IPS DF 4.7 (cell line): ENCODE measurements at regions not wholly inside any gene's neighbourhood (a gene's known extent, or its start where the extent isn't known, plus 50 kb on each side); places are given as distances from the start of the nearest gene placed in this dataset.
"Not testable (repeated sequence)": the region's sequence is repeated elsewhere in the genome, so short reads cannot be mapped to it uniquely, and the experiment has no call there.

Source experiments
- DNase-seq: peaks from one replicate; pipeline ENCODE4 v3.0.0-alpha.2; 2013; ENCODE audit warnings: low spot score; ENCODE audit errors: extremely low read depth

DNA sequence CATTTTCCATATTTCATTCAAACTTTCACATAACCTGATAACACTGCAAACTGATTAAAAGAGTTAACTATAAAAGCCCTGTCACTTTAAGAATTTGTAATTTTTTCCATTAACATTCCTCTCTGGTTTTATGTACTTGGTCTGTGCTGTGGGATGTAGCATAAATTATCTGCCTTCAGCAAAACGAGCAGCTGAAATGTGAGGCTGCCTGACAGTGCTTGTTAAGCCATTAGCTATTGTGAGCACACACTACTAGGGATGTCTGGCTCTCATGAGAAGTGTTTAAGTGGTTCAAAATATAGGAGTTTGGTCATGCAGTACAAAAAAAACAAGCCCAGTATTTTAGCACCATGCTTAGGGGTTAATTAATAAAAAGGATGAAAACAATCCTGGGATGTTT, 63.0 kb downstream of the HOXA1 start:
- no peak for DNase-seq

DNA sequence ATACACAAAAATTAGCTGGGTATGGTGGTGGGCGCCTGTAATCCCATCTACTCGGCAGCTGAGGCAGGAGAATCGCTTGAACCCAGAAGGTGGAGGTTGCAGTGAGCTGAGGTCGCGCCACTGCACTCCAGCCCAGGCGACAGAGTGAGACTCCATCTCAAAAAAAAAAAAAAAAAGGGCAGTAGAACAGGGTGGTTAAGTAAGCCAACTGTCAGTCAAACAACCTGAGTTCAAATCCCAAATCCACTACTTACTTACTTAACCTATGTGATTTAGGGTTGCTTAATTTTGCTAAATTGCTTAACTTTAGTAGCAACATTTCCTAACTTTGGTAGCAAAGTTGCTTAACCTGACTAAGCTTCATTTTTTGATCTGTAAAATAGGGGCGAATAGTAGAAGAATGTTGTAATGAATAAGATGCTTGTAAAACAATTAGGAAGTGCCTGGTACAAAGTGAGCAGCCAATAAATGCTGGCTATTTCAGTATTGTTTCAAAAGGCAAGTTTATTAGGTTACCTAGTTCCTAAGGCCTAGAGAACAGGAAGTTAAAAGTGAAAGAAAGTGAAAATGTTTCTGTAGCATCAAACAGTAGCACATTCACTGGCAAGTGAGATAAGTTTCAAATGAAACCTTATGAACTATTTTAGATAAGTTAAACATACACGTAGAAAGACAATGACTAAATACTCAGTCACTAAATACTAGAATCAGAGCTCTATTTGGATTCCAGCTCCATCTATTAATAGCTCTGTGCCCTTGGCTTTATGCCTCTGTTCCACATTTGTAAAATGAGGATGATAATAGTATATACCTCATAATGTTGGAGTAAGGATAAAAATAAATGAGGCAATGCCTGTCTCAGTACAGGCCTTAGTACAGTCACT, 64.3 kb downstream of the HOXA1 start:
- no peak for DNase-seq

- DNase-seq: no peak
Measured at GRCh38 chr7:27030393-27031050, 65.3 kb downstream of the HOXA1 start.

DNA sequence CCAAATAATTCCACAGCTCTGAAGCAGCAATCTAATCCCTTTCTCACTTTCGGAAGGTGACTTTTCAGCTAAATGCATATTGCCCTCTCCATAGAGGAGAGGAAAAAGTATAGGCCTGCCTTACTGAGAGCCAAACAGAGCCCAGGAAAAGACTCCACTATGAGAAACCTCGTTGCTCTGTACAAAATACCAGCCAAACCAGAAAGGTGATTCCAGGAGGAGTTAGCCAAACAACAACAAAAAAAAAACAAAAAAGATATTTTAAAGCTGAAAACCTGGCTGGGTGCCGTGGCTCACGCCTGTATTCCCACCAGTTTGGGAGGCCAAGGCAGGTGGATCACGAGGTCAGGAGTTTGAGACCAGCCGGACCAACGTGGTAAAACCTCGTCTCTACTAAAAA, 70.5 kb downstream of the HOXA1 start:
- DNase-seq: no peak

DNA sequence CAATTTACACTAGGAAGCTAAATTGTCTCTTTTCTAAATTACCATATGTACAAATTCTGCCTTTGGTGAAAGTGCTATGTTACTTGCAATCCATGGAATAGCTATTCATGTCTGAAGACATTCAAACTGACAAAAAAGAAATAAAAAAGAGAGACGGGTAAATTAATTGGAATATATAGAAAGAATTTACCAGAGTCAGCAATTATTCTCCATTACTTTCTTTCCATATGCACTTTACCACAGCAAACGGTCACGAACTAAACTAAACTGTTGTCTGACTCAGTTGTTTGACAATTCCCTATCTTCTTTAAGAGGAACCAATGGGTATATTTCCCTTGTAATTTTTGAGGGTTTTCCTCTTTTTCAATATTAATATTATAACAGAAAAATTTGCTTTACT, 85.7 kb downstream of the HOXA1 start:
- no peak for DNase-seq

DNA sequence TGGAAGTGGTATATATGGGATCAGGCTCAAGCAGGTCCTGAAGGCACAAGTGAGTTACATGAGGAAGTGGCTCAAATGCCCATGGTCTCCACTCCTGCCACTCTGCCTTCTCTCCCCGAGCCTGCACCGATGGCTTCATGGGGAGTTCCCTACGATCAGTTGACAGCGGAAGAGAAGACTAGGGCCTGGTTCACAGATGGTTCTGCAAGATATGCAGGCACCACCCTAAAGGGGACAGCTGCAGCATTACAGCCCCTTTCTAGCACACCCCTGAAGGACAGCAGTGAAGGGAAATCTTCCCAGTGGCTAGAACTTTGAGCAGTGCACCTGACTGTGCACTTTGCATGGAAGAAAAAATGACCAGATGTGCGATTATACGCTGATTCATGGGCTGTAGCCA, 95.3 kb downstream of the HOXA1 start:
- no peak for DNase-seq

GRCh38 chr7:26998284-26998683, 97.5 kb downstream of the HOXA1 start:
- not testable (repeated sequence) for DNase-seq

DNA sequence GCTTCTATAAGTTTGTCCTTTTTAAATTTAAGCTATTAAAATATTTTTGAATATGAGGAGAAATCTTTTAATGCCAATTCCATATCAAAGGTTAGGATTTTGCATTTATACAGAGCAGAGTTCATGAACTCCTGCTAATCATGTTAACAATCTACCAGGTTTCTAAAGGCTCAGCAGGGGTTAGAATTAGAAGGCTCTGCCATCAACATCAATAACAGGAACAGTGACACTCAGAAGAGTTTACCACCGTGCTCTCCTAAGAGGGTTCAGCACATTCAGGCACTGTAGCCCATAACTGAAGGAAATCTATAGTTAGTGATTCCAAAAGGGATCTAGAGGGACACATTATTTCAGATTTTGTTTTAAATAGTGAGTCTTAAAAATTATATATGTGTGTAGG, 100.1 kb downstream of the HOXA1 start:
- DNase-seq: no peak

- no peak for DNase-seq
Measured at GRCh38 chr7:26993816-26994810, 101.7 kb downstream of the HOXA1 start.

DNA sequence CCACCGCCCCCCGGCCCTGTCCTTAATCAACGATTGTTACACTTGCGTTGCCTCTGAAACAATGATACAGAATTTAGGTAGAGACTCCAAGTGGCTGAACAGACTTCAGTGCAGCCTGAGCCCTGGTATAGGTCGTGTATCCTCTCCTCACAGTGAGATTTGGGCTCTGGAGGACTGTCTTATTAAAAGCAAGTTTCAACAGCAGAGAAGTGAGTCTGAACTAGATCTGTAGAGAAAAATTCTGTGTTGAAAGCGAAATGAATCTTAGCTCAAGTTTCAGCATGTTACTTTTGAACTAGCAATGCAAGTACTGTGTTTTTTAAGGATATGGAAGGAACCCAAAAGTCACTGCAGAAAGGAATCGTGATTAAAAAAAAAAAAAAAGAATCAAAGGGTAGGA, 103.1 kb downstream of the HOXA1 start:
- DNase-seq: no peak

- DNase-seq: no peak
Measured at GRCh38 chr7:26991796-26992195, 104.0 kb downstream of the HOXA1 start.

GRCh38 chr7:26989897-26990670, 105.7 kb downstream of the HOXA1 start:
- no peak for DNase-seq

- no peak for DNase-seq
Measured at GRCh38 chr7:26988836-26989374, 106.9 kb downstream of the HOXA1 start.

DNA sequence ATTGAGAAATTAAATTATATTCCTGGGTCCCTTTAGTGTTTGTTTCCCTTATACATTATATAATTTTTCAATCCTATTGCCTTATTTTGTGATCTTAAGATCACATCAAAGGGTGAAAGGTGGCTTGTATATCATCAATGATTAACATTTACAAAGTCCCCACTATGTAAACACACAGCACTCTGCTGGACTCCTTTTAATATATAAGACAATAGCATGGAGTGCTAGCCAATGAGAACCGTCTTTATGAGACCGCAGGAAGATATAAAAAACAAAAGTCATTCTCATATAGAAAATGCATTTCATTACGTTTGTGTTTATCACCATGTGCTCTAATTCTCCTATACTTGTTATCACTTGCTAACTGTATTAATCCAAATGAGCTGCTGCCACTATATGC, 108.5 kb downstream of the HOXA1 start:
- DNase-seq: no peak

GRCh38 chr7:26978146-26978545, 113.8 kb upstream of the SKAP2 start:
- no peak for DNase-seq

DNA sequence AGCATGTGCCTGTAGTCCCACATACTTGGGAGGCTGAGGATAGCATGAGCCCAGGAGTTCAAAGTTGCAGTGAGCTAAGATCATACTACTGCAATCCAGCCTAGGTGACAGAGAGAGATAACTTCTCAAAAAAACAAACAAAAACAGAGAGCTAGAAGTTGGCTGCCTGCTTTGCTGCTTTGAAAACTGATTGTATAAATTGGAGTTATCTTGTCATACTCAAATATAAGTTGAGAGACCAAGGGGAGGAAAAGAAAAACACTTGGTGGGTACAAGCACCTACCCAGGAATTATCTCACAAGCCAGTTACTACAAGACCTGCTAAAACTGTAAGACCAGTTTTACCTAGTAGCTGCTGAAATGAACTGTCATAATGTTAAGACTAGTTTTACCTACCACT, 112.5 kb upstream of the SKAP2 start:
- DNase-seq: no peak

GRCh38 chr7:26971924-26972323, 107.5 kb upstream of the SKAP2 start:
- not testable (repeated sequence) for DNase-seq

DNA sequence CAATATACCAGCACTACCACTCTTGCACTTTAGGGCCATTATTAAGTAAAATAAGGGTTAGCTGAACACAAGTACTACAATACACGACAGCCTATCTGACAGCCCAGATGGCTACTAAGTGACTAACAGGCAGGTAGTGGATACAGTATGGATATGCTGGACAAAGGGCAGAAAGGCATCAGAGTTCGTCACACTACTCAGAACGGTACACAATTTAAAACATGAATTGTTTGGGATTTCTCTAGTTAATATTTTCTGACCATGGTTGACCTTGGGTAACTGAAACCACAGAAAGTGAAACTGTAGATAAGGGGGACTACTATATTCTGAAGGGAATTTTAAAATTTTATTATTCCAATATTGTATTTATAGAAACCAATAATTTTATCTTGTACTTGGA, 101.3 kb upstream of the SKAP2 start:
- DNase-seq: no peak

GRCh38 chr7:26964156-26964808, 99.9 kb upstream of the SKAP2 start:
- no peak for DNase-seq

DNA sequence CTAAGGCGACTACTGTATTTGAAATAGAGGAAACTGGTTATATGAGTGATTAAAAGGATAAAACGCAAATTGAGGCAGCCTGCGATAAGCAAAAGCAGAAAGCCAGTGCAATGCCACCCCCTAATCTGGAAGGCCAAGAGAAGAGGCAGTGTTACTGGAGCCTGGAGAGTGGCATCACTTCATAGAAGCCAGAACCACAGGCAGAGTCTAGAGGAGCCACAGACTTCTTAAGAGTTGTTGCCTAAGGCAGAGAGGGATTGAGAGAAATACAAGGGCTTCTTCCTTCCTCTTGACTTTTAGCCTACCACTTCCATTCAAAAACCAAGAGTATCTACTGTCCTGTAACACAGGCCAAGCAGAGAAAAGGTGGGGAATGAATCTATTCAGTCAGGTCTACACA, 94.9 kb upstream of the SKAP2 start:
- DNase-seq: no peak
